ENCODE measurements at regions not wholly inside any gene's neighbourhood (a gene's known extent, or its start where the extent isn't known, plus 50 kb on each side); places are given as distances from the start of the nearest gene placed in this dataset.
A peak's percentile ranks its signal among the peaks of the same experiment; 100 is the strongest.

DNA sequence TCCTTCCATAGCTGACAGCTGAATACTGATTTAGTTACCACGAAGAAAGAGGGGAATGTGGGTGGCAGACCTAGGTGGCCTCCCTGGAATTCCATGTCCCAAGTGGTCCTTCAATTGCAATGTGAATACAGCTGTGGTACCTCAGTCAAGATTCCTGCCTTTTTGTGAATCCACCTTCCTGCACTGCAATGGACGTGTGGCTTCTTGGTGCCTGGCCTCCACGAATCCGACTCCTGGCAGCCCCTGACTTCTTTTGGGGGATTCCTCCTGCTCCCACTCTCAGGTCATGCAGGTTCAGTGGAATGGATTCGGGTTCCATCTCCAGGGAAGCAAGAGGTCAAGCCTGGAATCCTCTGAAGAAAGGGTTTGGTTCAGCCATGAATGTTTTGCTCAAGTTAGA, 117.8 kb downstream of the DACT2 start:
- no peak for DNase-seq
- TF ChIP-seq, protein P1, sequence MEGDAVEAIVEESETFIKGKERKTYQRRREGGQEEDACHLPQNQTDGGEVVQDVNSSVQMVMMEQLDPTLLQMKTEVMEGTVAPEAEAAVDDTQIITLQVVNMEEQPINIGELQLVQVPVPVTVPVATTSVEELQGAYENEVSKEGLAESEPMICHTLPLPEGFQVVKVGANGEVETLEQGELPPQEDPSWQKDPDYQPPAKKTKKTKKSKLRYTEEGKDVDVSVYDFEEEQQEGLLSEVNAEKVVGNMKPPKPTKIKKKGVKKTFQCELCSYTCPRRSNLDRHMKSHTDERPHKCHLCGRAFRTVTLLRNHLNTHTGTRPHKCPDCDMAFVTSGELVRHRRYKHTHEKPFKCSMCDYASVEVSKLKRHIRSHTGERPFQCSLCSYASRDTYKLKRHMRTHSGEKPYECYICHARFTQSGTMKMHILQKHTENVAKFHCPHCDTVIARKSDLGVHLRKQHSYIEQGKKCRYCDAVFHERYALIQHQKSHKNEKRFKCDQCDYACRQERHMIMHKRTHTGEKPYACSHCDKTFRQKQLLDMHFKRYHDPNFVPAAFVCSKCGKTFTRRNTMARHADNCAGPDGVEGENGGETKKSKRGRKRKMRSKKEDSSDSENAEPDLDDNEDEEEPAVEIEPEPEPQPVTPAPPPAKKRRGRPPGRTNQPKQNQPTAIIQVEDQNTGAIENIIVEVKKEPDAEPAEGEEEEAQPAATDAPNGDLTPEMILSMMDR (IDR thresholded peaks at IDR 0.05; ENCODE audit: low read depth, low read length), result no peak
- Histone ChIP-seq H3K4me3 (ENCODE audit: low read depth, low read length) (no peak overlapping the region), H3K27ac (no peak overlapping the region), H3K36me3 (no peaks in the 10 kb centered on the region), H3K9me3 (ENCODE audit: severe bottlenecking) (peaks cover 4% of the 10 kb centered on the region), H3K27me3 (ENCODE audit: insufficient read depth, low read depth, severe bottlenecking) (no peaks in the 10 kb centered on the region)

DNA sequence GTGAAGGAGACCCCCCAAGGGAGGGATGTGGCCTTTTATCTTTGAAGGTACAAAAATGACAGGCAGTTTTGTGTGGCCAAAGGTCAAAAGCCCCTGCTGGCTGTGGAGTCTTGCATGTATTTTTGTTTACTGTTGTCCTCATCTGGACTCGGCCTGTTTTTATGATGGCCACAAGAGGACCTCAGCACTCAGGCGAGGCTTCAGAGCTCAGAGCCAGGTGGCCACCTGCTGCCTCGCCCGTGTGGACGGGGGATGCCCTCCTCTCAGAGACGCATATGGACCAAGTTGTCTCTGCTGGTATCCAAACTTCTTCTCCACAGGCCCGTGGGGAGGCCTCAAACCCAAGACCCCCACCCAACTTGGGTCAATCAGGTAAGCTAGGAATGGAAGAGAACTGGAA, 118.2 kb downstream of the DACT2 start:
- Histone ChIP-seq H3K27me3 (ENCODE audit: insufficient read depth, low read depth, severe bottlenecking) (no peaks in the 10 kb centered on the region), H3K27ac (no peak overlapping the region), H3K4me3 (ENCODE audit: low read depth, low read length) (no peak overlapping the region), H3K9me3 (ENCODE audit: severe bottlenecking) (peaks cover 4% of the 10 kb centered on the region), H3K36me3 (no peaks in the 10 kb centered on the region)
- TF ChIP-seq, protein P1 (IDR thresholded peaks at IDR 0.05; ENCODE audit: low read depth, low read length), result peak; percentile 80
- peak; percentile 53 for DNase-seq

DNA sequence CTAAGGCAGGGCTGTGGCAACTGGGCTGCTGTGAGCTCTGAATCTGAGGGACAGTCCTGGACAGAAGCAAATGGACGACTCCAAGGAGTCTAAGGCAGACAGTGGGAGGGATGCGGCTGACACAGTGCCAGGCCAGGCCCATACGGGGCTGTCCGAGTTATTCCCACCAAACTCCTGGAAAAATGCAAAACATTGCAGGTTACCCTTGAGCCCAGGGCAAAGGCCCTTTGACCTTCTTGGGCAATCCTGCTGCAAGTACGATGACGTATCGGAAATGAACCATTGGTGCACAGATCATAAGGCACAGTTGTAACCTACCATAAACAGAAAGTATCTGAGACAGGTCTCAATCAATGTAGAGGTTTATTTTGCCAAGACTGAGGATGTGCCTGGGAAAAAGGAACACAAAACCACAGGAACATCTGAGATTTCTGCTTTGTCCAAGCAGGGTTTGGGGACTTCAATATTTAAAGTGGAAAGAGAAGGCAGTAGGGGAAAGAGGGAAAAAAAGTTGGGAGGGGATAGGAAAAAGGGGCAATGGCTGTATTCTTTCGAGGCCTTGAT, 118.9 kb downstream of the DACT2 start:
- Histone ChIP-seq H3K4me3 (ENCODE audit: low read depth, low read length) (no peak overlapping the region), H3K27me3 (ENCODE audit: insufficient read depth, low read depth, severe bottlenecking) (no peaks in the 10 kb centered on the region), H3K27ac (no peak overlapping the region), H3K9me3 (ENCODE audit: severe bottlenecking) (peaks cover 4% of the 10 kb centered on the region), H3K36me3 (no peaks in the 10 kb centered on the region)
- TF ChIP-seq, protein P1 (IDR thresholded peaks at IDR 0.05; ENCODE audit: low read depth, low read length), result no peak
- no peak for DNase-seq

DNA sequence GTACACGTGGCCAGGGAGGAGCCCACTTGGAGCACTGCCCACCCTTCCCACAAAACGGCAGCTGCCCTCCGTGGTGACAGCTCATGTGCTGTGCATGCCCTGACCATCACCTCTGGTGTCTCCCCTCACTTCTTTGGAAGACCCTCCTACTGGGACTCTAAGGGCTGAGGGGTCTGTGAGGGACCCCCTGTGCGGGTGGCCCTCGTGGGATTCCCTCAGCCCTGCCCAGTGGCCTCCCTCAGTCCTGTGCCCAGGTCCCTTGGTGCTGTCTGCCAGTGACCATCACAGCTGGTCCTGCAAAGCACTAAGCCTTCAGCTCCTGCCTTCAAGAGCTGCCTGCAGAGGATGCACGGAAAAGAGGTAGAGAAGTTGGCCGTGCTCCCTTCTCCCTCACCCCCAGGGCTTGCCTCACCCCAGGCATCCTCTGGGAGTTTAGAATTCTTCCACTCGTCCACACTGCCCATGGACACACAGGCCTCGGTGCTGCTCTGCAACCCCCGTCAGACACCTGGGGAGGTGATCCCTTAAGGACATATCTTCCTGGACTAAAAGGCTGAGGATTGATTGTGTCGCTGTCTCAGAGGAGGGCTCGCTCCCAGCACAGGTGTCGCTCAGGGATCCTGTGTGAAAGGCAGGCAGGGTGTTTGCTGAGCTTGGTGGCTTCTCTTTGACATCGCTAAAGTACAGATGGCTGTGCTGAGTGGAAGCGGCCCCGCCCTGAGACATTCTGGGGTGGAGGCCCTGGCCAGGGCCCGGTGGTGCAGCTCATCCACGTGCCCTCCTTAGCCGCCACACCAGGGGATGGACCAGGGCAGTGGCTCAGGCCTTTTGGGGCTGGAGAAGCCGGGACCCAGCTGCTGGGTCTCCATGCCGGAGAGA, 119.5 kb upstream of the FRMD1 start:
- no peak overlapping the region for H3K4me3 ChIP-seq (ENCODE audit: low read depth, low read length)
- no peaks in the 10 kb centered on the region for H3K27me3 ChIP-seq (ENCODE audit: insufficient read depth, low read depth, severe bottlenecking)
- TF ChIP-seq, protein P1 (IDR thresholded peaks at IDR 0.05; ENCODE audit: low read depth, low read length), result no peak
- H3K9me3 ChIP-seq (ENCODE audit: severe bottlenecking), result no peaks in the 10 kb centered on the region
- H3K36me3 ChIP-seq, result no peaks in the 10 kb centered on the region
- no peak for DNase-seq
- no peak overlapping the region for H3K27ac ChIP-seq

DNA sequence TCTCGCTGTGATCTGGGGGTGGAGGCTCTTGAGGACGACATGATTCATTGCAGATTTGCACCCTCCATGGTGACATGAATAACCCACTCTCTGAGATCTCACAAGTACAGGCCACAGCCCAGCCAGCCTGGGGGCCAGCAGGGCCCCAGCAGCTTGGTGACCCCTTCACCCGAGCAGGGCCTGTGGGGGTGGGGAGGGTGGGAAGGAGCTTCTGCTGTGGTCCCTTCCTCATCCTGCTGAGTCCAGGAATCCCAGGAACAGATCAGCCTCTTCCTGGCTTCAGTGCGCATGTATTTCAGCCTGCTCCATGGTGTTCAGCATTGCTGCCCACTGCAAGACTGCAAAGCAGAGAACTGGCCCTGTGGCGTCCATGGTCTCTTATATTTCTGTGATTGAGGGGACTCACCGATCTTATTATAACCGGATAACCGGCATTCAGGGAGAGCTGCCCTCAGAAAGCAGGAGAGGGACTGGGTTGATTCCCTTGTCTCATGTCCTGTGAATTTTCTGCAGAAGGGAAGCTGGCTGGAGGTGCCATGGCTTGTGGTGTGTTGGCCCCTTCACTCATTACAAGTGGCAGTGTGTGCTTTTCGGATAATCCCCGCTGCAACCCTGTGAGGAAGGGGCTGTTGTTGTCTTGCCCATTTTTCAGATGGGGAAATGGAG, 118.8 kb upstream of the FRMD1 start:
- DNase-seq, result no peak
- Histone ChIP-seq H3K27me3 (ENCODE audit: insufficient read depth, low read depth, severe bottlenecking) (no peaks in the 10 kb centered on the region), H3K27ac (no peak overlapping the region), H3K4me3 (ENCODE audit: low read depth, low read length) (no peak overlapping the region), H3K36me3 (no peaks in the 10 kb centered on the region), H3K9me3 (ENCODE audit: severe bottlenecking) (no peaks in the 10 kb centered on the region)
- TF ChIP-seq, protein P1 (IDR thresholded peaks at IDR 0.05; ENCODE audit: low read depth, low read length), result no peak

All from WERI-Rb-1 (cell line).